Activated naive CD8-positive, alpha-beta T cell (primary cell): ENCODE measurements at regions not wholly inside any gene's neighbourhood (a gene's known extent, or its start where the extent isn't known, plus 50 kb on each side); places are given as distances from the start of the nearest gene placed in this dataset.
"Not testable (repeated sequence)": the region's sequence is repeated elsewhere in the genome, so short reads cannot be mapped to it uniquely, and the experiment has no call there.

Experiments used
- H3K27ac Mint-ChIP-seq: one replicate; pipeline ENCODE4 v1.8.0; 2021; ENCODE audit warnings: mixed read lengths
- H3K27me3 Mint-ChIP-seq: one replicate; pipeline ENCODE4 v1.8.0; 2021; ENCODE audit warnings: mixed read lengths
- H3K36me3 Mint-ChIP-seq: one replicate; pipeline ENCODE4 v1.8.0; 2021; ENCODE audit warnings: mixed read lengths
- H3K4me1 Mint-ChIP-seq: one replicate; pipeline ENCODE4 v1.8.0; 2021; ENCODE audit warnings: low read depth, mixed read lengths
- H3K4me3 Mint-ChIP-seq: one replicate; pipeline ENCODE4 v1.8.0; 2021; ENCODE audit warnings: mild to moderate bottlenecking, mixed read lengths
- H3K9me3 Mint-ChIP-seq: one replicate; pipeline ENCODE4 v1.8.0; 2021; ENCODE audit warnings: low read depth, mixed read lengths

DNA sequence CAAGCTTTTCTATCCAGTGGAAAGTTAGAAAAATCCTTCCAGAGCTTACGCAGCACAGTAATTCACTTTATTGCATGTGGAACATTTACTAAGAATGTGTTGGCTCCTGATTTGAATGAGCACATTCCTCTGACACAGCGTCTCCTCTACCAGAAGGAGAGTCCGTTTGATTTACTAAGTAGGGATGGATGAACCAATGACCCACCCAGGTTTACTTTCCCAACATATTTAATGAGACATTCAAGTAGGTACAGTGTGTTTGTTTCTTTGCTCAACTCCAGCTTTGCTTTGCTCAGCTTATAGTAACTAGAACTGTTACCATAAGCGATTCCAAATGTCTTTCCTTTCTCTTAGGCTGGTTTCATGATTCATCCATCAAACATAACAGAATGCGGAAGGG is 161.7 kb downstream of the SMARCA1 start:
- Mint-ChIP-seq H3K9me3 (no peaks in the 10 kb centered on the region), H3K27ac (no peak overlapping the region), H3K4me3 (no peak overlapping the region), H3K4me1 (no peaks in the 10 kb centered on the region), H3K27me3 (no peaks in the 10 kb centered on the region), H3K36me3 (no peaks in the 10 kb centered on the region)

DNA sequence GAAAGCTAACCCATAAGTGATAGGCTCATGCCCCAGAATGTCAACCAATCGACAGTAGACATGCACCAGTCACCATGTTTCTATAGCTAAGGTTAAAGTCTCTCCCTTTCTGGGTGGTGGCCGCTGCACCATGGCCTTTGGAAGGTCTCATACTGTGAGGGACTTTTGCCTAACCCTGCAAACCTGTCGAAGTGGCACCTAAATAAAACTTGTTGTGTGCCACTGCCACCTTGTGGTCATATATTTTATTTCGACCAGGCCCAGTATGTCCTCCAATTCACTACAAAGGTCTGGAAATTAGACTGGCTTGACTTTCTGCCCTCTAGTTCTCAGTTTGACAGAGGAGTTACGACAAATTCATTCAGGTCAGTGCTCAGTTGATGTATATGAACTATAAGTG is 163.1 kb downstream of the SMARCA1 start:
- Mint-ChIP-seq H3K27ac (no peak overlapping the region), H3K4me1 (no peaks in the 10 kb centered on the region), H3K27me3 (no peaks in the 10 kb centered on the region)

DNA sequence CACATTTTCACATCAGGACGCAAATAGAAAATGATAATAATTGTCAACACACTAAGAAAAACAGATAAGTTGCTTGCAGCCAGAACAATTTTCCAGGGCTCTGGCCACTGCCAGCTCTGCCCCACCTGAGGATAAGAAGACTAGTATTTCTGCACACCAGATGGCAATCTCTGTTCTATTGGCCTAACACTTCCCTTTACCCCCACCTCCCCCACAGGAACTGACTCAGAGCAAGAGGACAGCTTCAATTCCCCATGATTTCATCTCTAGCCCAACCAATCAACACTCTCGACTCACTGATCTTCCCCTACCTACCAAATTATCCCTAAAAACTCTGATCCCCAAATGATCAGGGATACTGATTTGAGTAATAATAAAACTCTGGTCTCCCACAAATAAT is 164.0 kb downstream of the SMARCA1 start:
- Mint-ChIP-seq H3K4me3 (no peak overlapping the region), H3K4me1 (no peaks in the 10 kb centered on the region), H3K36me3 (no peaks in the 10 kb centered on the region), H3K9me3 (no peaks in the 10 kb centered on the region), H3K27me3 (no peaks in the 10 kb centered on the region), H3K27ac (no peak overlapping the region)

More for the DNA sequence above, 163.1 kb downstream of the SMARCA1 start:
- Mint-ChIP-seq H3K4me3 (no peak overlapping the region), H3K36me3 (no peaks in the 10 kb centered on the region), H3K9me3 (no peaks in the 10 kb centered on the region)

DNA sequence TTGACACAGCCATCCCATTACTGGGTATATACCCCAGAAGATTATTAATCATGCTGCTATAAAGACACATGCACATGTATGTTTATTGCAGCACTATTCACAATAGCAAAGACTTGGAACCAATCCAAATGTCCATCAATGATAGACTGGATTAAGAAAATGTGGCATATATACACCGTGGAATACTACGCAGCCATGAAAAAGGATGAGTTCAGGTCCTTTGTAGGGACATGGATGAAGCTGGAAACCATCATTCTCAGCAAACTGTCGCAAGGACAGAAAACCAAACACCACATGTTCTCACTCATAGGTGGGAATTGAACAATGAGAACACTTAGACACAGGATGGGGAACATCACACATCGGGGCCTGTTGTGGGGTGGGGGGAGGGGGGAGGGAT is 165.9 kb downstream of the SMARCA1 start:
- H3K27ac Mint-ChIP-seq, H3K4me1 Mint-ChIP-seq, H3K9me3 Mint-ChIP-seq, H3K4me3 Mint-ChIP-seq, H3K27me3 Mint-ChIP-seq, H3K36me3 Mint-ChIP-seq: not testable (repeated sequence)

DNA sequence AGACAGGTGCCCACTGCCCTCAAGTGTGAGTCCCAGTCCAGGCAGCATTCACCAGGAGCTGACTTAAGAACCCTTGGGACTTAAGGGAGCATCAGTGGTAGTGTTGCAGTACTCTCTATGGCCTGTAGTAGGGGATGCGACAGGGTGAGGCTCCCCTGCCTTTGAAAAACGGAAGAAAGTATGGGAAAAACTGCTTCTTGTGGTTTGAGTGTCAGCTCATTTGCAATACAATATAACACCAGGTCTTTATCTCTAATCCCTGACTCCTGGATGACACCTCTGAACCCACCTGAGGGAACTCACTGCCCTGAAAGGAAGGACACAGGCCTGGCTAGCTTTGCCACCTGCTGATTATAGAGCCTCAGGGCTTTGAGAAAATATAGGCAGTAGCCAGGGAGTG is 176.0 kb downstream of the SMARCA1 start:
- Mint-ChIP-seq H3K4me3 (no peak overlapping the region), H3K4me1 (peaks cover 1% of the 10 kb centered on the region), H3K9me3 (peaks cover 15% of the 10 kb centered on the region), H3K27ac (no peak overlapping the region), H3K36me3 (no peaks in the 10 kb centered on the region), H3K27me3 (no peaks in the 10 kb centered on the region)

DNA sequence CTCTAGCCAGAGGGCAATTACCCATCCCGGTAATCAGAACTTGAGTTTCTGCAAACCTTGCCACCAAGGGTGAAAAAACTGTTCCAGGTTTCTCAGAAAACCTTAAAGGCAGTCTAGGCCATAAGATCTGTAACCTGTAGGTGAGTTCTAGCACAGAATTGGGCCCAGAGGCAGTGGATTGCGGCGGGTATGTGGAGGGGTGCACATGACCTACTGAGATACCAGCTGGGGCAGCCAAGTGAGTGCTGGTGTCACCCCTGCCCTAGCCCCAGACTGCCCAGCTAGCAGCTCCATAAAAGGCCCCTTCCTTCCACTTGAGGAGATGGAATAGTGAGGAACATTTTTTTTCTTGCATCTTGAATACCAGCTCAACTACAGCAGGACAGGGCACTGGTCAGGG is 176.7 kb downstream of the SMARCA1 start:
- peaks cover 15% of the 10 kb centered on the region for H3K9me3 Mint-ChIP-seq
- no peaks in the 10 kb centered on the region for H3K36me3 Mint-ChIP-seq
- H3K4me1 Mint-ChIP-seq, result peaks cover 1% of the 10 kb centered on the region
- H3K27ac Mint-ChIP-seq, result no peak overlapping the region
- H3K4me3 Mint-ChIP-seq, result no peak overlapping the region
- H3K27me3 Mint-ChIP-seq, result no peaks in the 10 kb centered on the region

DNA sequence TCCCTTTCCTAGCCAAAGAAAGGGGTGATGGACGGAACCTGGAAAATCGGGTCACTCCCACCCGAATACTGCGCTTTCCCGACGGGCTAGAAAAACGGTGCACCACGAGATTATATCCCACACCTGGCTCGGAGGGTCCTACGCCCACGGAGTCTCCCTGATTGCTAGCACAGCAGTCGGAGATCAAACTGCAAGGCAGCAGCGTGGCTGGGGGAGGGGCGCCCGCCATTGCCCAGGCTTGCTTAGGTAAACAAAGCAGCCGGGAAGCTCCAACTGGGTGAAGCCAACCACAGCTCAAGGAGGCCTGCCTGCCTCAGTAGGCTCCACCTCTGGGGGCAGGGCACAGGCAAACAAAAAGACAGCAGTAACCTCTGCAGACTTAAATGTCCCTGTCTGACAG is 186.0 kb downstream of the SMARCA1 start:
- not testable (repeated sequence) for H3K4me1 Mint-ChIP-seq, H3K9me3 Mint-ChIP-seq, H3K27me3 Mint-ChIP-seq, H3K27ac Mint-ChIP-seq, H3K4me3 Mint-ChIP-seq, H3K36me3 Mint-ChIP-seq

DNA sequence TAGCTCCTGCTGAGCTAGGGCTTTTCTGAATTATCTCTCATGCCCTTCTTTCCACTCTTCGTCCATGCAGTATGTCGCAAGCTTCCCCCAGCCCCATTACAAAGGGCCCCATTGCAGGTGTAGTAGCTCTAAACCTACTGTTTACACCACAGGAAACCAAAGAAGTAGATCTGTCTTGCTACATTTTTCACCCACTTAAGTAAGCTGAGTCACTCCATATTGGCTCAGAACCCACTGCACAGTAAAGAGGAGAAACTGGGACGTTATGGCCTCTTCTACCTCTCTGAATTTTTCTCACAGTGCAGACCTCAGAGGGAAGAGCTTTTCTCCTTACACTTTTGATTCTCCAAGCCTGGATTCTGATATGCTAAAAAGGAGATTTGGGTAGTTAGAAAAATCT is 200.2 kb downstream of the SMARCA1 start:
- no peak overlapping the region for H3K4me3 Mint-ChIP-seq
- H3K27ac Mint-ChIP-seq, result no peak overlapping the region
- H3K27me3 Mint-ChIP-seq, result peaks cover 2% of the 10 kb centered on the region

DNA sequence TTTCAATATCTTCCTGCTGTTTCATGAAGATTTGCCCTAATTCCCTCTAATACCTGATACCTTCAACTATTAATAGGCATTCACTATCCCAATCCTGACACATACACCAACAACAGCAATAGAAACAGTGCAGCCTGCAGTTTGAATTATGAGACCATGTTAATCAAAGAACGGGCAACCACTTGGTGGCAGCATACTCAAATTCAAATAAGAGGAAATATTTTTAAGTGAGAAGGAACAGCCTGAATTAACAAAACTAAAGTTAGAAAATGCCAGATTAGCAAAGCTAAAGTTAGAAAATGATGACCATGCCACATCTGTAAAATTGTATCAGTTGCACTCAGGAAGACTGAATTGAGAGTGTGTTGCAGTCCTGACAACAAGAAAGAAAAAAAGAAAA is 204.9 kb downstream of the SMARCA1 start:
- H3K4me1 Mint-ChIP-seq, result no peaks in the 10 kb centered on the region
- H3K27ac Mint-ChIP-seq, result no peak overlapping the region
- H3K4me3 Mint-ChIP-seq, result no peak overlapping the region
- no peaks in the 10 kb centered on the region for H3K36me3 Mint-ChIP-seq
- H3K27me3 Mint-ChIP-seq, result peaks cover 2% of the 10 kb centered on the region
- H3K9me3 Mint-ChIP-seq, result no peaks in the 10 kb centered on the region

More for the DNA sequence above, 200.2 kb downstream of the SMARCA1 start:
- no peaks in the 10 kb centered on the region for H3K4me1 Mint-ChIP-seq
- H3K36me3 Mint-ChIP-seq, result no peaks in the 10 kb centered on the region
- H3K9me3 Mint-ChIP-seq, result no peaks in the 10 kb centered on the region

DNA sequence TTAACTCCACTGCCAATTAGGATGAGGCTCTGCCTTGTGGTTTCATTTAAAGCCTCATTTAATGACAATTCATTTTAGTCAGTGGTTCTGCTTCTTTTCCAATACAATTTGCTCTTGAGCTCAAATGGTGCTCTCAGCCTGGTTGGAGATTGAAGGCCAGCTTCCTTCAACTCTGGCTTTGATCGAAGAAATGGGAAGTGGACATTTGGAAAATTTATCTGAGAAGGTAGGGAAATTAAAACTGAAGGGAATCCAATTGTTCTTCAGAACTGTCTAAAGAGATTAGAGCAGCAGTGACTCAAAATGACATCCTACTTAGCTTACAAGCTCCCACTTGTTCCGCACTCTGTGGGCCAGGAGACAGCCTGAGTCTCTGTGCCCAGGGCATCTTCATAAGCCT is 206.8 kb downstream of the SMARCA1 start:
- H3K27me3 Mint-ChIP-seq, result peaks cover 2% of the 10 kb centered on the region
- H3K27ac Mint-ChIP-seq, result no peak overlapping the region
- no peaks in the 10 kb centered on the region for H3K36me3 Mint-ChIP-seq
- H3K4me1 Mint-ChIP-seq, result no peaks in the 10 kb centered on the region
- H3K9me3 Mint-ChIP-seq, result no peaks in the 10 kb centered on the region
- no peak overlapping the region for H3K4me3 Mint-ChIP-seq

DNA sequence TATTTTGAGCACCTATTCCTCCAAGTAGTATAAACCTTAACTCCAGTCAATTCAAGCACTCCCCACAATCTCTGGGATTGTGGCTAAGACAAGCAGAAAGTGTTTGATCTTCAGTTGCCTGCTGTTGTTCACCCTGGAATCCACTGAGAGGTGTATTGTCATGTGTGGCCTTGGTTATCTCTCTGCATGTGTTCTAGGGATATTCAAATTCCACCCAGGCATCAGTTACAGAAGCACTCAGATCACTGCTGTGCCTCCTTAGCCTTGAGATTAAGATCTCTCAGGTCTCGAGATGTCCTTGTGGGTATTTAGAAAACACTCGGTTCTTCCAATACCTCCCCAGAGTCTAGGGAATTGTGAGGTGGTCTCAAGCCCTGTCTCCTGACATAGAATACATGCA is 213.3 kb downstream of the SMARCA1 start:
- Mint-ChIP-seq H3K4me1 (no peaks in the 10 kb centered on the region), H3K4me3 (no peak overlapping the region), H3K36me3 (no peaks in the 10 kb centered on the region), H3K9me3 (no peaks in the 10 kb centered on the region), H3K27ac (no peak overlapping the region), H3K27me3 (no peaks in the 10 kb centered on the region)

DNA sequence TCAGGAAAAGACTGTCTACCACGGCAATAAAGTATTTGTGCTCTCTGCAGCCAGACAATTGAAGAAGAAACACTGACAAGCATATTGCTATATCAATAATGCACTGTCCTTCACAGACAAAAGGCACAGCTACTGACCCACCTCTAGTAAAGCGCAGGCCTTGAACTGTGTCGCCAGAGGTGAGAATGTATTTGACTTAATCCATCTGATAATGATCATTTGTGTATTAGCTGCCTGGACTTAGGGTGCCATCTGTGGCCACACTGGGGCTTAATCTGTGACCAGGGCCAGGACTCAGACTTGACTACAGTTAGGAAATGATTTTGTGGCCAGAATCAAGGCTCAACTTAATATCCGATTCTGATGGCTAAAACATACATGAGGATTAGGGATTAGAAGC is 260.4 kb downstream of the SMARCA1 start:
- Mint-ChIP-seq H3K27ac (no peak overlapping the region), H3K9me3 (no peaks in the 10 kb centered on the region), H3K4me3 (no peak overlapping the region)

DNA sequence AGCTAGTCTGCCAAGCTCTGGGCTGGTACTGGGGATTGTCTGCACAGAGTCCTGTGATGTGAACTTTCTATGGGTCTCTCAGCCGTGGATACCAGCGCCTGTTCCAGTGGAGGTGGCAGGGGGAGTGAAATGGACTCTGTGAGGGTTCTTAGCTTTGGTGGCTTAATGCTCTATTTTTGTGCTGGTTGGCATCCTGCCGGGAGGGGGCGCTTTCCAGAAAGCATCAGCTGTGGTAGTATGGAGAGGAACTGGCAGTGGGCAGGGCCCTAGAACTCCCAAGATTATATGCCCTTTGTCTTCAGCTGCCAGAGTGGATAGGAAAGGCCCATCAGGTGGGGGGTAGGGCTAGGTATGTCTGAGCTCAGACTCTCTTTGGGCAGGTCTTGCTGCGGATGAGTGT is 267.8 kb downstream of the SMARCA1 start:
- not testable (repeated sequence) for H3K36me3 Mint-ChIP-seq, H3K27me3 Mint-ChIP-seq, H3K9me3 Mint-ChIP-seq, H3K27ac Mint-ChIP-seq, H3K4me1 Mint-ChIP-seq, H3K4me3 Mint-ChIP-seq

More for the DNA sequence above, 260.4 kb downstream of the SMARCA1 start:
- Mint-ChIP-seq H3K27me3 (no peaks in the 10 kb centered on the region), H3K36me3 (no peaks in the 10 kb centered on the region), H3K4me1 (no peaks in the 10 kb centered on the region)

DNA sequence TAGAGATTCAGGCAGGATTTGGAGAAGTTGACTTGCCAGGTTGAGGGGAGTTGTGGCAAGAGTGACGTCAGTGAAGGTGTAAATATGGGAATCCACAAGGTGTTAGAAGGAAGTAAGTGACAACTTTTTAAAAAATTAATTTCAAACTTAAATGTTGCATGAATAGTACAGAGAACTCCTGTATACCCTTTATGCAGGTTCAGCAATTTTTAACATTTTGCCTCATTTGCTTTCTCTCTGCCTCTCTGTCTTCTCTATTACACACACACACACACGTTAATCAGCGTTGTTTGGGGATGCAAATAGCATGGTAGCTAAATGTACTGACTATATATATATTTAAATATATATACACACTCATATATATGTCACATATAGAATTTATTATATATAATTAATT is 273.7 kb downstream of the SMARCA1 start:
- Mint-ChIP-seq H3K4me3 (no peak overlapping the region), H3K27ac (no peak overlapping the region), H3K9me3 (no peaks in the 10 kb centered on the region), H3K36me3 (no peaks in the 10 kb centered on the region), H3K27me3 (no peaks in the 10 kb centered on the region), H3K4me1 (no peaks in the 10 kb centered on the region)

DNA sequence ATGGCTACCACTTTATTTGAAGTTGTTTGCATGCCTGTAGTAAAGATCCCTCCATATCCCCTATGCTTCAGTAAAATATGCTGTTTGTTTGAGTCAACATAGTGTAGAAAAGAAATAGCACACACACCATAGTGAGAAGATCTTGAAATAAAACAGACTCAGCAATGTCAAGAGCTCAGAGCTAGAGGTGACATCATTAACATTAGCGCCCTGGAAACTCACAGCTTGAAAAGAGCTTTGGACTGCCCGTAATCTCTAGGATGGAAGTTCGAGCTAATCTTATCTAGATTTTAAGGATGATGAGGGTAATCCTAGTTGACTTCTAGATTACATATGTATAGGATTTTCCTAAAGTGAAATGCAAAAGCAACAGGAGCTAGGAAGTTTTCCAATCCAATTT is 275.6 kb downstream of the SMARCA1 start:
- Mint-ChIP-seq H3K27me3 (no peaks in the 10 kb centered on the region), H3K36me3 (no peaks in the 10 kb centered on the region), H3K9me3 (no peaks in the 10 kb centered on the region), H3K27ac (no peak overlapping the region), H3K4me3 (no peak overlapping the region), H3K4me1 (no peaks in the 10 kb centered on the region)

DNA sequence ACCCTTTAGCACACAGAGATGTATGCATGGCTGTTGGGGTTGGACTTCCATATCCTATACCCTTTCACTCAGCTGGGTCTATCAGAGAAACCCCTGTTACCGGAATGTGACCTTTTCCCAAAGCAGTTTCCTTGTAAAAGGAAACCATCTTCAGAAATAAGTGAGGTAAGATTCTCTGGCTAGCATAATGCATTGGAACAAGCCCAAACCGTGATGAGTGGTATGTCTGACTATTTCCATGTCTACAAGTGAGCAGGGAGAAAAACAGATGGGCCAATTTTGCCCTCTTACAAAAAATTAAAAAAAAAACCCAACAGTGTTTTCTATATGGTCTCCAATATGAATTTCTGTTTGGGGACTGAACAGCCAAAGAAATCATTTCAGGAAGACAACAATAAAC is 283.9 kb downstream of the SMARCA1 start:
- Mint-ChIP-seq H3K4me1 (no peaks in the 10 kb centered on the region), H3K9me3 (no peaks in the 10 kb centered on the region), H3K4me3 (no peak overlapping the region), H3K27me3 (no peaks in the 10 kb centered on the region), H3K27ac (no peak overlapping the region), H3K36me3 (no peaks in the 10 kb centered on the region)

DNA sequence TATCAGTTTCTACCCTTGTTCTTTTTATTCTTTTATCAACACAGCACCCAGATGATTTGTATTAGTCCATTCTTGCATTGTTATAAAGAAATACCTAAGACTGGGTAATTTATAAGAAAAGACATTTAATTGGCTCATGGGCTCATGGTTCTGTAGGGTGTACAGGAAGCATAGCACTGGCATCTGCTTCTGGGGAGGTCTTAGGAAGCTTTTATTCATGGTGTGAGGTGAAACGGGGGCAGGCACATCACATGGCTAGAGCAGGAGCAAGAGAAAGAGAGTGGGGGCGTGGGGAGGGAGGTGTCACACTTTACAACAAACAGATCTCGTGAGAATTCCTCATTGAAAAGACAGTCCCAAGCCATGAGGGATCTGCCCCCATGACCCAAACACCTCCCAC is 285.3 kb downstream of the SMARCA1 start:
- Mint-ChIP-seq H3K4me3 (no peak overlapping the region), H3K27ac (no peak overlapping the region), H3K36me3 (no peaks in the 10 kb centered on the region), H3K9me3 (no peaks in the 10 kb centered on the region), H3K4me1 (no peaks in the 10 kb centered on the region), H3K27me3 (no peaks in the 10 kb centered on the region)
